ENCODE measurements at regions not wholly inside any gene's neighbourhood (a gene's known extent, or its start where the extent isn't known, plus 50 kb on each side); places are given as distances from the start of the nearest gene placed in this dataset.
"Not testable (repeated sequence)": the region's sequence is repeated elsewhere in the genome, so short reads cannot be mapped to it uniquely, and the experiment has no call there.

- DNase-seq (ENCODE audit: extremely low read depth in 1 of 2, low read depth in 1 of 2) = no peak
Measured at GRCh38 chr6:15121443-15121842, 124.4 kb upstream of the JARID2 start.

GRCh38 chr6:15121977-15122550, 123.8 kb upstream of the JARID2 start:
- no peak for DNase-seq (ENCODE audit: extremely low read depth in 1 of 2, low read depth in 1 of 2)

DNA sequence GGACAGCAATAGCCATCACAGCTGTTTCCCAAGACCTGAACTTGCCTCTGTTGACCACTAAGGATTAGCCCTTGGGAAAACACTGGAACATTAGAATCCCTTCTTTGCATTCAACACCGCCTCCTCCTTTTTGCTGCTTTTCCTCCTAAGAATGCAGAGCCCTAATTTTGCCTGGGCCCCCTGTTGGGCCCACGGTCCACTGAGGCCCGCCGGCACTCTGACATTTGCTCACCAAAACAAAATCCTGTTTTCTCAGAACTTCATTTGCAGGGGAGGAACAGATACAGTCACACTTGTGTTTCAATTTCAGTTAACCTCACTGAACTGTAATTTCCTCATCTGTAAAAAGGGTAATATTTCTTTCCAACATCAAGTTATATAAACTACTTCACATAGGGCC, 116.0 kb upstream of the JARID2 start:
- no peak for DNase-seq (ENCODE audit: extremely low read depth in 1 of 2, low read depth in 1 of 2)

DNA sequence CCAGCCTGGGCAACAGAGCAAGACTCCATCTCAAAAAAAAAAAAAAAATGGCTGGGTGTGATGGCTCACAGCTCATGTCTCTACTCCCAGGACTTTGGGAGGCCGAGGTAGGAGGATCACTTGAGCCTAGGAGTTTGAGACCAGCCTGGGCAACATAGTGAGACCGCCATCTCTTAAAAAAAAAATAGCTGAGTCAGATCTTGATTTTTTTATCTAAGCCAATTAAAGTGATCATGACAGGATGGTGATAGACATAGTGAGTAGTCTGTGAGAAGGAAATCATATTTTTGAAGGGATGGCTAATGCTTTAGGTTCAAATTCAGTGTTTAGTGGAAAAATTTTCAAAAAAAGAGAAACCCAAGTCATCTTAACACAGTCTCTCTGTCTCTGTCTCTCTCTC, 114.6 kb upstream of the JARID2 start:
- DNase-seq (ENCODE audit: extremely low read depth in 1 of 2, low read depth in 1 of 2) = no peak

DNA sequence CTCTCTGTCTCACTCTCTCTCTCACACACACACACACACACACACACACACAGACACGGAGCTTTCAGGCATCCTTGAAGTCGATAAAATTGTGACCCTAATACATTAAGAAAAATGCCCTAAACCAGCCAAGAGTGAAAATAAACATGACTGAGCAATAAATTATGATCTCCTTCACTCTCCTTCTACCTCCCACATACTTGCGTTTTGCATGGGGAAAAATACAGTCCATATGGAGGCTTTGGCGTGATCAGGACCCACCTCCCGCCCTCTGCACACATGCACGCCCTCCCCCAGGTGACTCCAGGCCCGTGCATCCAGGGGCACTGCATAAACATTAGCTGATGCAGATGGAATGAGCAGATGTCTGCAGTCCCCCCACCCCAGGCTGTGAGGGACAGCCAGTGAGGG, 114.2 kb upstream of the JARID2 start:
- no peak for DNase-seq (ENCODE audit: extremely low read depth in 1 of 2, low read depth in 1 of 2)

DNA sequence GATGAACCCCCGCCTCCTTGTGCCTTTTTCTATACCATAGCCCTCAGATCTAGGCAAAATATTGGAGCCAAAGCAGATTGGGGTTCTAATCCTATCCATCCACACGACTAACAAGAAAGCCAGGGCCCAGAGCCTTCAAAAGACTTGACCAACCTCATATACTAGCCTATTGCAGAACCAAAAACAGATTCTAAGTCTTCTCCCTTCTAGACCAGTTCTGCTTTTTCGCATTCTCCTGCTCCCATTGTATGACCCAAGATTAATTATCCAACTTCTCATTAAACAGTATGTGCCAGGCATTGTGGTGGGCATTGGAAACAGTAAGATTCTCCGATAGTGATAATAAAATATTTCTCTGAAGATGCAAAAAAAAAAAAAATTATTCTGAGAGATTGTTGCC, 113.7 kb upstream of the JARID2 start:
- DNase-seq (ENCODE audit: extremely low read depth in 1 of 2, low read depth in 1 of 2) = no peak

- no peak for DNase-seq (ENCODE audit: extremely low read depth in 1 of 2, low read depth in 1 of 2)
Measured at GRCh38 chr6:15132854-15133670, 112.8 kb upstream of the JARID2 start.

DNA sequence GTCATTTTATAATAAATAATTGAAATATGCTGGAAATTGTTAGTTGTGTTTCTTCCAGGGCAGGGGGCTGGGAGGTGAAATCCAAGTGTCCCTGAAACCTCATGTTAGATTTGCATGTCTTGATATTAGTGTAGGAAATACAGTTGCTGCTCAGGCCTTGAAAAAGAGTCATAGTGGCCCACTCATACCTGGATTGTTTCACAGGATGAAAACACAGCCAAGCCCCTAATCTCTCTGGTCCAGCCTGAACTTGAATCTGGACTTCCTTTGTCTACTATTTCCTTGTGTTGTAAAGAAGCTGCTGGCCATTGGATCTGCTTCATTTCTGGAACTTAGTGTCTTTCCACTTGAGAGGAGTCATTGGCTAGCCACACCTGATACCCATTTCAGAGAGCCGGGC, 108.8 kb upstream of the JARID2 start:
- no peak for DNase-seq (ENCODE audit: extremely low read depth in 1 of 2, low read depth in 1 of 2)

GRCh38 chr6:15143086-15143485, 102.8 kb upstream of the JARID2 start:
- DNase-seq (ENCODE audit: extremely low read depth in 1 of 2, low read depth in 1 of 2) = no peak

DNA sequence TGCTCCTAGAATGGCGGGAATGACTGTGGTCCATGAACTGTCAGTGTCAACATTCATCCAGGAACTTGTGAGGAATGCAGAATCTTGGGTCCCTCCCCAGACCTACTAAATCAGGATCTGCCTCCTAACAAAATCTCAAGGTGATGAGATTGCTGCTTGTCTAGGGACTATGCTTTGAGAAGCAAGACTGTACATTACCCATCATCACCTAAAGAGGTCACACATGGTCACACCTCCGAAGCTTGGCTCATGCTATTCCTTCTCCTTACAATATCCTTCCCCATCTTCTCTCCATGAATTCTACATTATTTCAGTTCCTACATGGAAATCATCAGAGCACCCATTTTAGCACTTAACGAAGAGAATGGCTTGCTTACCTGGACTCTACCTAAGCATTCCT, 102.3 kb upstream of the JARID2 start:
- no peak for DNase-seq (ENCODE audit: extremely low read depth in 1 of 2, low read depth in 1 of 2)

- DNase-seq (ENCODE audit: extremely low read depth in 1 of 2, low read depth in 1 of 2) = no peak
Measured at GRCh38 chr6:15145821-15146220, 100.0 kb upstream of the JARID2 start.

DNA sequence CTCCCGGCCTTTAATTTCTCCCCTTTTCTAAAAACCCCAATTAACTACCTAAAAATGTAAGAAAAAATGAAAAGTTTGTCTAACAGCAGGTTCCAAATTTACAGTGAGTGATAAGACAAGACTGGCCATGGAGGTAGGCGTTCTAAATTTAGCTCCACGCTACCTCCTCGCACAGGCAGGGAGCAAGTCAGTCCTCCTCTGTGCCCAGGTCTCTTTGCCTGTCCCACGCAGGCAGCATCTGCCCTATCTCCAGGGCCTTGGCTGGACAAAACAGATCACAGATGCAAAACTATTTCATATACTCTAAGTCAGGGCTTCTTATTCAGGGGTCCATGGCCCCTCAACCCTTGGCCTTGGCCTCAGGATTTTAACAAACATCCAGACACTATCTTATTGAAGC, 98.0 kb upstream of the JARID2 start:
- no peak for DNase-seq (ENCODE audit: extremely low read depth in 1 of 2, low read depth in 1 of 2)

DNA sequence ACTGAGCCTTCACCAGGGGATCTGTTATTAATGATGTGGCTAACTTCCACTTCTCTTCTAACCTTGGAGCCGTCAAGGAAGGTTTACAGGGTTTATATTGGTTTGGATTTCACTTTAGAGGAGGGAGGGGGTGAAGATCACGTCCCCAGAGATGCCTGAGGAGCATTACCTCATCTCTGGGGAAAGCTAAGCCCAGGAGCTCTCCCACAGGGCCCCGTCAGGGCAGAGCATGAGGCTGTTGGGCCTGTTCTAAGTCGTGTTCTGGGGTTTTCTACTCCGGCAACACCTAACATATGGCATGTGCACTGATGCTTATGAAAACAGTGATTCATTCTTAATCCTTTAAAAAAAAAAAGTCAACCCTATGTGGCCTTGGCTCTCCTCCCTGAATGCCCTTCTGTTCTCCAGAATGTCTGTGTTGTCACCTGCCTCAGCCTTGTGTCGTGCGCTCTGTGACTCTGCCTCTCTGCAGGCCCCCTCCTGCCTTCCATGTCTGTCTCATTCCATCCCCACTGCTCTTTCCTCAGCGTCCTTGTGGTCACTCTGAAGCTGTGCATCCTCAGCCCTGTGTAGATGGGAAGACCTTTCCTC, 97.4 kb upstream of the JARID2 start:
- no peak for DNase-seq (ENCODE audit: extremely low read depth in 1 of 2, low read depth in 1 of 2)

GRCh38 chr6:15150207-15150606, 95.7 kb upstream of the JARID2 start:
- DNase-seq (ENCODE audit: extremely low read depth in 1 of 2, low read depth in 1 of 2) = no peak

GRCh38 chr6:15152700-15153099, 93.2 kb upstream of the JARID2 start:
- no peak for DNase-seq (ENCODE audit: extremely low read depth in 1 of 2, low read depth in 1 of 2)

- DNase-seq (ENCODE audit: extremely low read depth in 1 of 2, low read depth in 1 of 2) = no peak
Measured at GRCh38 chr6:15153191-15153590, 92.7 kb upstream of the JARID2 start.

DNA sequence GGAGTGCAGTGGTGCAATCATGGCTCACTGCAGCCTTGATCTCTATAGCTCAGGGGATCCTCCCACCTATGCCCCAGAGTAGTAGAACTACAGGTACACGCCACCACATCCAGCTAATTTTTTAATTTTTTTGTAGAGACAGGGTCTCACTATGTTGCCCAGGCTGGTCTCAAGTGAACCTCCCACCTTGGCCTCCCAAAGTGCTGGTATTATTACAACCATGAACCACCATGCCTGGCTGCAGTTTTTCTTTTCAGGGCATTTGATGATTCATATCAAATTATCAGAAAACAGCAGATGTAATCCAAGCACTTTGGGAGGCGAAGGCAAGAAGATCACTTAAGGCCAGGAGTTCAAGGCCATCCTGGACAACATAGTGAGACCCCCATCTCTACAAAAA, 88.4 kb upstream of the JARID2 start:
- no peak for DNase-seq (ENCODE audit: extremely low read depth in 1 of 2, low read depth in 1 of 2)

- DNase-seq (ENCODE audit: extremely low read depth in 1 of 2, low read depth in 1 of 2) = no peak
Measured at GRCh38 chr6:15158821-15159619, 86.8 kb upstream of the JARID2 start.

DNA sequence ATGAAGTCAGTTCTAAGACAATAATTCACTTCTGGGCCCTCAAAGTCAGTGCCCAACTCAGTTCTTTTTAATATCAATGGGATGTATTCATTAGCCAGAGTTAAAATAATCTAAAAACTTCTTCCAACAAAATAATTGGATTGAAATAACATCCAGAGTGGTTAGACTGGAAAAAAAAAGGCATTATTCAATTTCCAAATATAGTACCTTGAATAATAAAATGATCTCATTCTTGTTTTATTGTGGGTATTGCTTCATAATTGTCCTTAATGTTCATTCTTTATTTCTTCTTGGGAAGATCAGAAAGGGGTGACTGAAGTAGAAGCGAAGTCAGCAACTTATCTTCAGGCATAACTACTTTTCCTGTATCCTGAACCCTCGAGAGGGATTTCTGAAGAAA, 85.1 kb upstream of the JARID2 start:
- DNase-seq (ENCODE audit: extremely low read depth in 1 of 2, low read depth in 1 of 2) = no peak

- DNase-seq (ENCODE audit: extremely low read depth in 1 of 2, low read depth in 1 of 2) = not testable (repeated sequence)
Measured at GRCh38 chr6:15164855-15165254, 81.0 kb upstream of the JARID2 start.

DNA sequence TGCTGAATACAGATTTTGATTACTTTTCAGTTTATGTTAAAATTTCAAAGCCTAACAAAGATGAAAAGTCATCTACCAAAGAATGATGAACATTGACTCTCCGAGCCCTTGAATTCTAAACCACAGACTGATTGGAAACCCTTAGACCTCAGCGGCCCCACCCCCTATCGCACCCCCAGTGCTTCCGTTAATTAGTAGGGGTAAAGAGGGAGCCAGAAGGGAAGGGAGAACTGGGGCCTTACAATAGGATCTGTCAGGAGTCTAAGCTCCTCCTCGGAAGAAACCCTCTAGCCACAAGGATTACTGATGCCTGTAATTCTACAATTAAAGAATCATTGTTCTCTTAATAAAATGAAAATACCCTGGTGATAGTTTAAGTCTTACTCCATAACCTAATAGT, 79.7 kb upstream of the JARID2 start:
- no peak for DNase-seq (ENCODE audit: extremely low read depth in 1 of 2, low read depth in 1 of 2)

- DNase-seq (ENCODE audit: extremely low read depth in 1 of 2, low read depth in 1 of 2) = no peak
Measured at GRCh38 chr6:15170126-15170525, 75.7 kb upstream of the JARID2 start.
